NCI-H1436 treated with DMSO at 0.1 percent for 48 hours (cell line): ENCODE measurements at regions not wholly inside any gene's neighbourhood (a gene's known extent, or its start where the extent isn't known, plus 50 kb on each side); places are given as distances from the start of the nearest gene placed in this dataset.
"Not testable (repeated sequence)": the region's sequence is repeated elsewhere in the genome, so short reads cannot be mapped to it uniquely, and the experiment has no call there.

ENCODE experiments used
- DNase-seq: peaks from one replicate; lab custom pipeline; 2025; lab: John Stamatoyannopoulos, UW

GRCh38 chr17:5747964-5748363, 163.7 kb upstream of the NLRP1 start:
- no peak for DNase-seq

- DNase-seq, result no peak
Measured at GRCh38 chr17:5753421-5753820, 169.1 kb upstream of the NLRP1 start.

GRCh38 chr17:5757314-5757907, 173.1 kb upstream of the NLRP1 start:
- DNase-seq, result no peak

GRCh38 chr17:5758651-5759050, 174.3 kb upstream of the NLRP1 start:
- DNase-seq, result no peak

- DNase-seq, result no peak
Measured at GRCh38 chr17:5759501-5759925, 175.2 kb upstream of the NLRP1 start.

- no peak for DNase-seq
Measured at GRCh38 chr17:5762191-5762590, 177.9 kb upstream of the NLRP1 start.

GRCh38 chr17:5763595-5764306, 179.4 kb upstream of the NLRP1 start:
- DNase-seq, result no peak

GRCh38 chr17:5769593-5770354, 185.5 kb upstream of the NLRP1 start:
- no peak for DNase-seq

GRCh38 chr17:5770441-5771270, 186.3 kb upstream of the NLRP1 start:
- no peak for DNase-seq

- DNase-seq, result not testable (repeated sequence)
Measured at GRCh38 chr17:5771271-5771577, 186.9 kb upstream of the NLRP1 start.

GRCh38 chr17:5772017-5772416, 187.7 kb upstream of the NLRP1 start:
- not testable (repeated sequence) for DNase-seq

GRCh38 chr17:5772720-5773119, 188.4 kb upstream of the NLRP1 start:
- DNase-seq, result no peak

GRCh38 chr17:5773816-5774360, 189.6 kb upstream of the NLRP1 start:
- DNase-seq, result no peak

- no peak for DNase-seq
Measured at GRCh38 chr17:5775098-5775497, 190.8 kb upstream of the NLRP1 start.

GRCh38 chr17:5780476-5780875, 196.2 kb upstream of the NLRP1 start:
- no peak for DNase-seq

GRCh38 chr17:5781236-5781927, 197.1 kb upstream of the NLRP1 start:
- no peak for DNase-seq

- no peak for DNase-seq
Measured at GRCh38 chr17:5783269-5783668, 199.0 kb upstream of the NLRP1 start.

GRCh38 chr17:5783851-5784250, 199.5 kb upstream of the NLRP1 start:
- DNase-seq, result no peak

GRCh38 chr17:5784791-5785190, 200.5 kb upstream of the NLRP1 start:
- no peak for DNase-seq

GRCh38 chr17:5785338-5785737, 201.0 kb upstream of the NLRP1 start:
- no peak for DNase-seq

GRCh38 chr17:5785867-5786509, 201.7 kb upstream of the NLRP1 start:
- no peak for DNase-seq
